ENCODE measurements at regions not wholly inside any gene's neighbourhood (a gene's known extent, or its start where the extent isn't known, plus 50 kb on each side); places are given as distances from the start of the nearest gene placed in this dataset.
"Not testable (repeated sequence)": the region's sequence is repeated elsewhere in the genome, so short reads cannot be mapped to it uniquely, and the experiment has no call there.

DNA sequence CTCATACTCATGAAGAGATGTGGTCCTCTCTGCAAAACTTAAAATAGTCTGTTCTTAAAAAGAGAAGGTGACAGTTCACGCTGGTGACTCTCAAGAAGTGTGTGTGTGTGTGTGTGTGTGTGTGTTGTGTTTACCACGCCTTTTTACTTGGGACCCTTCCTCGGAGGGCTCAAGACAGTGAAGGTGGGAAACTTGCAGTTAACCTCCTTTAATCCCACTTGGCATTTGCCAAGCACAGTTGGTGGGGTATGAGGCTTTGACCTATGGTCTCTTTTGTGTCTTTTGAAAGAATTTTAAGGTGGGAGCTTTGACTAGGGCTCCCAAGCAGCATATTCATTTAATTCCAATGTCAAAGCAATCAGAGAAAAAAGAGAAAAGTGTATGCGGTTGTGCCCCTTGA, 395.8 kb downstream of the TFAP2B start:
- ChIA-PET POLR2A (ENCODE audit: low non-redundant PET) (no interaction called here), CTCF (no interaction called here)
- Histone ChIP-seq H3K4me1 (ENCODE audit: insufficient read depth, low read length, poor library complexity, severe bottlenecking) (peaks cover 3% of the 10 kb centered on the region), H3K4me3 (ENCODE audit: low read depth, low read length, poor library complexity, severe bottlenecking) (peak overlapping the region; percentile 35), H3K27me3 (replicated peaks; ENCODE audit: insufficient read depth, low read depth, low read length, poor library complexity) (peaks cover 6% of the 10 kb centered on the region), H3K27ac (ENCODE audit: low read depth, low read length, poor library complexity, severe bottlenecking) (no peak overlapping the region), H3K9me3 (ENCODE audit: low read depth, low read length, poor library complexity, severe bottlenecking) (no peaks in the 10 kb centered on the region), H3K36me3 (ENCODE audit: insufficient read depth, low read length, poor library complexity, severe bottlenecking) (no peaks in the 10 kb centered on the region)
- DNase-seq (ENCODE audit: low spot score): no peak
- TF ChIP-seq CTCF (conservative IDR thresholded peaks at IDR 0.05; ENCODE audit: low read depth, low read length) (no peak), EZH2 (IDR thresholded peaks at IDR 0.05; ENCODE audit: borderline replicate concordance, low read depth, low read length, poor library complexity, severe bottlenecking) (no peak)
- intact Hi-C loops (cut with micrococcal nuclease; ENCODE audit: unreplicated experiment): no loop called here
- BruUV-seq (replicated peaks): no TSS peak

DNA sequence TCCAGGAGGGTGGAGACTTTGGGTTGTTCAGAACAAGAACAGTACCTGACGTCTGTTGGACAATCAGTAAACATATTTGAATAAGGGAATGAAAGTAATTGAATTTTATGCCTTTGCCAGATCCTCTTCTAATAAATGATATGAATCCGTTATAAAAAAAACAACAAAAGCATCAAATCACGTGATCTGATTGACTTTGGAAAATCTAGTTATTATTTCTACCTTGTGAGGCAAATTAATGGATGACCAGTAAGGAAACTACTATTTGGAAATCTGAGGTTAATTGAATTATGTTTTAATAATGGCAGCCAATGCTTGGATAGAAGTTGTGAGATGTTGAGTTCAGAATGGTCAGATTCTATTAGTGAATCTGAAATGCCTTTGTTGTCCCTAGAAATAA, 399.5 kb downstream of the TFAP2B start:
- TF ChIP-seq CTCF (conservative IDR thresholded peaks at IDR 0.05; ENCODE audit: low read depth, low read length) (no peak), EZH2 (IDR thresholded peaks at IDR 0.05; ENCODE audit: borderline replicate concordance, low read depth, low read length, poor library complexity, severe bottlenecking) (no peak)
- H3K36me3 ChIP-seq (ENCODE audit: insufficient read depth, low read length, poor library complexity, severe bottlenecking): no peaks in the 10 kb centered on the region
- no TSS peak for BruUV-seq (replicated peaks)
- peaks cover 6% of the 10 kb centered on the region for H3K27me3 ChIP-seq (replicated peaks; ENCODE audit: insufficient read depth, low read depth, low read length, poor library complexity)
- intact Hi-C loops (cut with micrococcal nuclease; ENCODE audit: unreplicated experiment): no loop called here
- H3K27ac ChIP-seq (ENCODE audit: low read depth, low read length, poor library complexity, severe bottlenecking): no peak overlapping the region
- CTCF ChIA-PET: no interaction called here
- H3K4me3 ChIP-seq (ENCODE audit: low read depth, low read length, poor library complexity, severe bottlenecking): no peak overlapping the region
- no peaks in the 10 kb centered on the region for H3K9me3 ChIP-seq (ENCODE audit: low read depth, low read length, poor library complexity, severe bottlenecking)
- POLR2A ChIA-PET (ENCODE audit: low non-redundant PET): interaction anchor here (0.7 kb wide), 1 partner anchor 191 kb away, joined by 4 read pairs; no protein-coding TSS in a partner anchor
- no peak for DNase-seq (ENCODE audit: low spot score)
- peaks cover 3% of the 10 kb centered on the region for H3K4me1 ChIP-seq (ENCODE audit: insufficient read depth, low read length, poor library complexity, severe bottlenecking)

DNA sequence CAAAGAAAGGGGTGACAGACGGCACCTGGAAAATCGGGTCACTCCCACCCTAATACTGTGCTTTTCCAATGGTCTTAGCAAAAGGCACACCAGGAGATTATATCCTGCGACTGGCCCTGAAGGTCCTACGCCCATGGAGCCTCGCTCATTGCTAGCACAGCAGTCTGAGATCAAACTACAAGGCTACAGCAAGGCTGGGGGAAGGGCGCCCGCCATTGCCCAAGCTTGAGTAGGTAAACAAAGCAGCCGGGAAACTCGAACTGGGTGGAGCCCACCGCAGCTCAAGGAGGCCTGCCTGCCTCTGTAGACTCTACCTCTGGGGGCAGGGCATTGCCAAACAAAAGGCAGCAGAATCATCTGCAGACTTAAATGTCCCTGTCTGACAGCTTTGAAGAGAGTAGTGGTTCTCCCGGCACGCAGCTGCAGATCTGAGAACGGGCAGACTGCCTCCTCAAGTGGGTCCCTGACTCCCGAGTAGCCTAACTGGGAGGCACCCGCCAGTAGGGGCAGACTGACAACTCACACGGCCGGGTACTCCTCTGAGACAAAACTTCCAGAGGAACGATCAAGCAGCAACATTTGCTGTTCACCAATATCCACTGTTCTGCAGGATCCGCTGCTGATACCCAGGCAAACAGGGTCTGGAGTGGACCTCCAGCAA, 406.0 kb downstream of the TFAP2B start:
- DNase-seq (ENCODE audit: low spot score); intact Hi-C loops (cut with micrococcal nuclease; ENCODE audit: unreplicated experiment): not testable (repeated sequence)

GRCh38 chr6:51241376-51241775, 422.7 kb downstream of the TFAP2B start:
- TF ChIP-seq EZH2 (IDR thresholded peaks at IDR 0.05; ENCODE audit: borderline replicate concordance, low read depth, low read length, poor library complexity, severe bottlenecking) (no peak), CTCF (conservative IDR thresholded peaks at IDR 0.05; ENCODE audit: low read depth, low read length) (no peak)
- Histone ChIP-seq H3K9me3 (ENCODE audit: low read depth, low read length, poor library complexity, severe bottlenecking) (no peaks in the 10 kb centered on the region), H3K4me1 (ENCODE audit: insufficient read depth, low read length, poor library complexity, severe bottlenecking) (no peaks in the 10 kb centered on the region), H3K27me3 (replicated peaks; ENCODE audit: insufficient read depth, low read depth, low read length, poor library complexity) (no peaks in the 10 kb centered on the region), H3K27ac (ENCODE audit: low read depth, low read length, poor library complexity, severe bottlenecking) (no peak overlapping the region), H3K4me3 (ENCODE audit: low read depth, low read length, poor library complexity, severe bottlenecking) (no peak overlapping the region), H3K36me3 (ENCODE audit: insufficient read depth, low read length, poor library complexity, severe bottlenecking) (no peaks in the 10 kb centered on the region)
- CTCF ChIA-PET: no interaction called here
- intact Hi-C loops (cut with micrococcal nuclease; ENCODE audit: unreplicated experiment): no loop called here
- BruUV-seq (replicated peaks): no TSS peak
- no peak for DNase-seq (ENCODE audit: low spot score)
- POLR2A ChIA-PET (ENCODE audit: low non-redundant PET): no interaction called here

More for the DNA sequence above, 406.0 kb downstream of the TFAP2B start:
- CTCF ChIA-PET; BruUV-seq (replicated peaks); H3K27ac ChIP-seq (ENCODE audit: low read depth, low read length, poor library complexity, severe bottlenecking); H3K4me1 ChIP-seq (ENCODE audit: insufficient read depth, low read length, poor library complexity, severe bottlenecking); H3K36me3 ChIP-seq (ENCODE audit: insufficient read depth, low read length, poor library complexity, severe bottlenecking); POLR2A ChIA-PET (ENCODE audit: low non-redundant PET); H3K9me3 ChIP-seq (ENCODE audit: low read depth, low read length, poor library complexity, severe bottlenecking); H3K4me3 ChIP-seq (ENCODE audit: low read depth, low read length, poor library complexity, severe bottlenecking); H3K27me3 ChIP-seq (replicated peaks; ENCODE audit: insufficient read depth, low read depth, low read length, poor library complexity): not testable (repeated sequence)

All from A673 (cell line).